IPS-20b (cell line): ENCODE measurements at regions not wholly inside any gene's neighbourhood (a gene's known extent, or its start where the extent isn't known, plus 50 kb on each side); places are given as distances from the start of the nearest gene placed in this dataset.

Experiments used
- H3K27ac ChIP-seq: one replicate; pipeline ENCODE4 v1.5.1; 2013; ENCODE audit warnings: low read length
- H3K27me3 ChIP-seq: 2 replicates; pipeline ENCODE4 v1.6.1; 2013; ENCODE audit warnings: mild to moderate bottlenecking, low read length, inconsistent platforms; ENCODE audit not compliant: insufficient read depth
- H3K36me3 ChIP-seq: 2 replicates; pipeline ENCODE4 v1.6.1; 2013; ENCODE audit warnings: low read depth, mild to moderate bottlenecking, inconsistent platforms, low read length, moderate library complexity; ENCODE audit not compliant: insufficient read depth
- H3K4me1 ChIP-seq: 2 replicates; pipeline ENCODE4 v1.6.1; 2013; ENCODE audit warnings: mild to moderate bottlenecking, control low read depth, inconsistent platforms, low read length, moderate library complexity; ENCODE audit not compliant: insufficient read depth
- H3K4me3 ChIP-seq: 2 replicates; pipeline ENCODE4 v1.5.1; 2013; ENCODE audit warnings: mild to moderate bottlenecking, low read length, inconsistent platforms
- H3K9ac ChIP-seq: 2 replicates; pipeline ENCODE4 v1.6.1; 2013; ENCODE audit warnings: low read depth, mild to moderate bottlenecking, inconsistent platforms, low read length, moderate library complexity
- H3K9me3 ChIP-seq: 2 replicates; pipeline ENCODE4 v1.6.1; 2013; ENCODE audit warnings: mild to moderate bottlenecking, low read depth, low read length, inconsistent platforms; ENCODE audit not compliant: insufficient read depth

- Histone ChIP-seq H3K27me3 (no peaks in the 10 kb centered on the region), H3K4me1 (0 out of 2 replicates have a peak, but pooled peaks cover 5% of the 10 kb centered on the region), H3K9ac (no peak overlapping the region), H3K27ac (no peak overlapping the region), H3K9me3 (no peaks in the 10 kb centered on the region), H3K4me3 (no peak overlapping the region), H3K36me3 (no peaks in the 10 kb centered on the region)
Observed at GRCh38 chr12:92987362-92987761, 58.3 kb upstream of the EEA1 start.

- H3K9ac ChIP-seq: no peak overlapping the region
- no peak overlapping the region for H3K4me3 ChIP-seq
- no peak overlapping the region for H3K27ac ChIP-seq
Observed at GRCh38 chr12:92987846-92988621, 58.9 kb upstream of the EEA1 start.

DNA sequence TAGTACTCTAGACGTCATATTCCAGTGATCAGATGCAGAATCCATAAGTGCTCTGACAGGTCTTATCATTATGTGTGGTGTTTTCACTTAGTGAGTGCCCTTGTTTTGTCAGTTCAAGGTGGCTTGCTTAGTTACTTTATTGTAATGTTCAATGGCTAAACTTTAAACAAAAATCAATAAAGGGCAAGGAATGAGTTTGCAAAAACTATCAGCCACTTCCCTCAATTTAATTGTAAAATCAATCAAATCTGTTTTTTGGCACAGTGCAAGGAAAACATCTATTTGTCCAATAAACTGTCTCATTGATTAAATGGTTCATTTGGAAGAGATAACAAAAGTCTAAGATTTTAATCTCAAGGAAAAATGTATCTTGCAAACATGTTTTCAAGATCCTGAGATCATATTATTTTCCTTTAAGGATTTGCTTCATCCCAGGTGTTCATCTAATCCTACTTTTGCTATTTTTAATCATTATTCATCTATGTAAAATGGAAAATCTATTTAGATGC is 59.6 kb upstream of the EEA1 start:
- Histone ChIP-seq H3K27ac (no peak overlapping the region), H3K4me3 (no peak overlapping the region)

More at GRCh38 chr12:92987846-92988621, 58.9 kb upstream of the EEA1 start:
- Histone ChIP-seq H3K27me3 (no peaks in the 10 kb centered on the region), H3K9me3 (peaks cover 1% of the 10 kb centered on the region; the same call in 1 of the 2 replicates), H3K36me3 (no peaks in the 10 kb centered on the region), H3K4me1 (0 out of 2 replicates have a peak, but pooled peaks cover 5% of the 10 kb centered on the region)

GRCh38 chr12:92989715-92990484 is 60.8 kb upstream of the EEA1 start:
- no peak overlapping the region for H3K4me3 ChIP-seq
- H3K9me3 ChIP-seq: peaks cover 3% of the 10 kb centered on the region; the same call in 1 of the 2 replicates
- 0 out of 2 replicates have a peak, but pooled peaks cover 5% of the 10 kb centered on the region for H3K4me1 ChIP-seq
- H3K27me3 ChIP-seq: no peaks in the 10 kb centered on the region
- H3K36me3 ChIP-seq: no peaks in the 10 kb centered on the region
- no peak overlapping the region for H3K9ac ChIP-seq
- H3K27ac ChIP-seq: no peak overlapping the region

More for the DNA sequence above, 59.6 kb upstream of the EEA1 start:
- no peak overlapping the region for H3K9ac ChIP-seq
- 0 out of 2 replicates have a peak, but pooled peaks cover 5% of the 10 kb centered on the region for H3K4me1 ChIP-seq
- no peaks in the 10 kb centered on the region for H3K36me3 ChIP-seq
- peaks cover 3% of the 10 kb centered on the region; the same call in 1 of the 2 replicates for H3K9me3 ChIP-seq
- H3K27me3 ChIP-seq: no peaks in the 10 kb centered on the region

DNA sequence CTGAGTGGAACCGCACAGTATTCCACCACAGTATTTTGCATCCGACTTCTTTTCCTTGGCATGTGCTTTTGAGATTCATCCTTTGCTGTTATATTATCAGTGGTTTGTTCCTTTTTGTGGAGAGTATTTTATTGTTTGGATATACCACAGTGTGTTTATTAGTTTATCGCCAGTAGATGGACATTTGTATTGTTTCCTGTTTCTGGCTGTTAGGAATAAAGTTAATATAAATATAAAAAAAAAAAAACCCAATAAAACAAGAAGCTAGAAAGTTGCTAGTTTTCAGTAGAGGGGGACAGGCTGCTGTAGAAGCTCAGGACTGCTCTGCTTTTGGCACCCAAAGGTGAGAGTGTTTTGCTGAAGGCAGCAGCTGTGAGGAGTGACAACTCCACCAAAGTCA is 62.0 kb upstream of the EEA1 start:
- H3K9ac ChIP-seq: no peak overlapping the region
- H3K4me1 ChIP-seq: 0 out of 2 replicates have a peak, but pooled peaks cover 5% of the 10 kb centered on the region
- no peak overlapping the region for H3K4me3 ChIP-seq
- no peaks in the 10 kb centered on the region for H3K36me3 ChIP-seq
- no peaks in the 10 kb centered on the region for H3K27me3 ChIP-seq
- peaks cover 3% of the 10 kb centered on the region; the same call in 1 of the 2 replicates for H3K9me3 ChIP-seq
- no peak overlapping the region for H3K27ac ChIP-seq

- Histone ChIP-seq H3K4me1 (0 out of 2 replicates have a peak, but pooled peaks cover 5% of the 10 kb centered on the region), H3K36me3 (no peaks in the 10 kb centered on the region), H3K9me3 (peaks cover 3% of the 10 kb centered on the region; the same call in 1 of the 2 replicates), H3K27me3 (no peaks in the 10 kb centered on the region), H3K9ac (no peak overlapping the region), H3K27ac (no peak overlapping the region), H3K4me3 (no peak overlapping the region)
Observed at GRCh38 chr12:92992041-92992440, 62.9 kb upstream of the EEA1 start.

- no peak overlapping the region for H3K9ac ChIP-seq
- peaks cover 3% of the 10 kb centered on the region; the same call in 1 of the 2 replicates for H3K9me3 ChIP-seq
- no peak overlapping the region for H3K27ac ChIP-seq
- no peak overlapping the region for H3K4me3 ChIP-seq
- no peaks in the 10 kb centered on the region for H3K36me3 ChIP-seq
- H3K27me3 ChIP-seq: no peaks in the 10 kb centered on the region
- no peaks in the 10 kb centered on the region for H3K4me1 ChIP-seq
Observed at GRCh38 chr12:92993259-92993658, 64.2 kb upstream of the EEA1 start.

DNA sequence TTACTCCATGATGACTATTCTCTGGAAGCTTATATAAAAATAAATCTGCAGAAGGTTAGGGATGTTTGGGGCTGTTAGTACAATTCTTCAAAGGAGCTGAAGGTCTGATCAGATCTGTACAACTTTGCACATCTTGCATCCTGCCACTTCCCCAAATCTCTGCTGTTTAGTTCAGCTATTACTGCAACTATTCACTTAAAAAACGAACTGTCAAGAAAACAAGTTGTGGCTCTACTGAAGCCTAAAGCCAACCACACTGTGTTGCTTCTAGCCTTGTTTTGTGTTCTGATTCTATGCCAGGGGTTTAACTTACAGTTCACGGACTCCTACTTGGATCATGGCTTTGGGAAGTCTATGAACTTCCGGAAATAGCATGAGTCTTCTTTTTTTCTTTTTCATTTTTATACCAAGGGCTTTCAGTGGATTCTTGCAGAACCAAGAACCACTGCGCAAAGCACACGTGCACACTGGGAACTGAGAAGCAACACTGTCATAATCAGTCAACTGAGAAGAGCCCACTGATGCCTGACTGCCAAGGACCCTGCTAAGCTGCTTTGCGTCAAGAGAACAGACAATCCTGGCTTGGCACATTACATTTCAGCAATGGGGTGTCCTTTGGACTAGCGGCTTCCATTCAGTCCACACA is 66.3 kb upstream of the EEA1 start:
- H3K4me3 ChIP-seq: no peak overlapping the region
- no peaks in the 10 kb centered on the region for H3K36me3 ChIP-seq
- H3K27me3 ChIP-seq: no peaks in the 10 kb centered on the region
- H3K4me1 ChIP-seq: no peaks in the 10 kb centered on the region
- H3K9ac ChIP-seq: no peak overlapping the region
- no peak overlapping the region for H3K27ac ChIP-seq
- peaks cover 3% of the 10 kb centered on the region; the same call in 1 of the 2 replicates for H3K9me3 ChIP-seq

DNA sequence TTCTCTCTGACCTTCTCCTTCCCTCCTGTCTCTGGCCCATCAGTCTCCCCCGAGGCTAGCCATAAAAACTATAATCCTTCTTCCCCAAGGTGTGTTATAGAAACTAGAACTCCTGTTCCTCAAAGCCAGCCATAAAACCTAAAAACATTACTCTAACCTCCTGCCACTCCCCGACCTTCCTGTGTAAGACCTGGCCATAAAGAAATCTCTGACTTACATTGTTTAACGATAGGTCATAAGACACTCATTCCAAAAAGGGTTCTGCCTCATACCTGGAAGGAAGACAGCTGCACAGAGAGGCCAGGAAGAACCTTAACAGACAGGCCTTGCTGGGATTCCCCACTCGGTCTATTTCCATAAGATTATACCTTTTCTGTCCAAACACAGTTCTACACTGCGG is 70.9 kb upstream of the EEA1 start:
- no peak overlapping the region for H3K9ac ChIP-seq
- H3K4me1 ChIP-seq: no peaks in the 10 kb centered on the region
- no peak overlapping the region for H3K4me3 ChIP-seq
- H3K27me3 ChIP-seq: no peaks in the 10 kb centered on the region
- no peaks in the 10 kb centered on the region for H3K9me3 ChIP-seq
- no peaks in the 10 kb centered on the region for H3K36me3 ChIP-seq
- no peak overlapping the region for H3K27ac ChIP-seq

DNA sequence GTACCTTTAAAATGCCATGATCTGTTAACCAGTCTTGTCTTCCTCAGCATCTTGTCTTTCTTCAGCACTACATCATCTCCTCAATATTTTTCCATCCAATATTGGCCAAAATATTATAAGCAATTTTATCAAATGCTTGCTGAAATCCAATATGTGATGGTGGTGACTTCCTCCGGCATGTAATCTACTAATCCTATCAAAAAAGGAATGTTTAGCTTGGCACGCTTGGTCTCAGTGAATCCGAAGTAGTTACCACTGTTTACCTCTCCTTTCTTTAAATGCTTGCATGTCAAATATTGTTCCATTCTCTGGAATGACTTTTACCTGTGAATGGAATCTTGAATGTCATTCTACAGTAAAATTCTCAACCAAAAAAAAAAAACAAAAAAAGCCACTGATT is 72.3 kb upstream of the EEA1 start:
- Histone ChIP-seq H3K9me3 (no peaks in the 10 kb centered on the region), H3K9ac (no peak overlapping the region), H3K4me1 (no peaks in the 10 kb centered on the region), H3K4me3 (no peak overlapping the region), H3K36me3 (no peaks in the 10 kb centered on the region), H3K27ac (no peak overlapping the region), H3K27me3 (no peaks in the 10 kb centered on the region)

DNA sequence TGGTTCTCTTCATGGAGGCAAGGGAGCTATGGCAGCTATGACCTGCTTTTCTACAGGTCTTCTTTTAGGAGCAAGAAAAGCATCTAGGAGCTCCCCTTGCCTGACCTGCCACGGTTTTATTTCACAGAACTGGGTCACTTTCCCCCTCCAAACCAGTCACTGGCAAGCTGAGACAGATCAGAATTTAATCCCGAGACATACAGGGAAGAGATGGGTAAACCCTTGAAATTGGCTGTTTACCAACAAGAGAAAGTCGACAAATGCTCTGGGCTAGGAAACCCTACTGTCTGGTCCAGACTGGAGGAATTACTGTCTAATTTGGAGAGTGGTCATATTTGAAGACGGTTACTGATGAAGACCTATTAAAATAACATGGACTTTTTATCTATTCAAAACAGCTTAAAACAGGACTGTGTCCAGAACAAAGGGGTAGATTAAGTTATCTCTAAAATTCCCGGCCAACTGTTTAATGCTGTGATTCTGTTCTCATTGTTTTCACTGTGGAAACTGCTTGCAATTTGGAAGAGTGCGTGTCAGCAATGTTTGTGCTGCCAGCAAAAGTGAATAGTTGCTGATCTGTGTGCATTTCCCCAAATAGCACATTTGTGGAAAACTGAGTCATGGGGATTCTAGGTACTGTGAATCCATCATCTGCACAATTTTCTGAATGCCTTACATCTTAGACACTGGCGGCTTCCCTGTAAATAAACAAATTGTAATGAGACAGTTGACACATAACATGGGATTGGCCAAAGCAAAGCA is 73.4 kb upstream of the EEA1 start:
- no peaks in the 10 kb centered on the region for H3K36me3 ChIP-seq
- H3K4me3 ChIP-seq: no peak overlapping the region
- no peaks in the 10 kb centered on the region for H3K9me3 ChIP-seq
- no peaks in the 10 kb centered on the region for H3K4me1 ChIP-seq
- H3K27ac ChIP-seq: no peak overlapping the region
- no peak overlapping the region for H3K9ac ChIP-seq
- H3K27me3 ChIP-seq: no peaks in the 10 kb centered on the region
